ENCODE measurements at regions not wholly inside any gene's neighbourhood (a gene's known extent, or its start where the extent isn't known, plus 50 kb on each side); places are given as distances from the start of the nearest gene placed in this dataset.

- no peak overlapping the region for H3K4me3 Mint-ChIP-seq
- H3K27me3 Mint-ChIP-seq (ENCODE audit: low read depth, poor library complexity): no peaks in the 10 kb centered on the region
- no peaks in the 10 kb centered on the region for H3K36me3 Mint-ChIP-seq (ENCODE audit: low read depth)
- H3K9me3 Mint-ChIP-seq: peaks cover 24% of the 10 kb centered on the region
- no peak for DNase-seq
- H3K4me1 Mint-ChIP-seq: peaks cover 3% of the 10 kb centered on the region
- no peak overlapping the region for H3K27ac Mint-ChIP-seq
- no peak for TF ChIP-seq CTCF (IDR thresholded peaks at IDR 0.05)
Measured at GRCh38 chr11:90717522-90717921, 494.7 kb upstream of the CHORDC1 start.

GRCh38 chr11:90705661-90706060 is 482.8 kb upstream of the CHORDC1 start:
- H3K27me3 Mint-ChIP-seq (ENCODE audit: low read depth, poor library complexity): no peaks in the 10 kb centered on the region
- TF ChIP-seq CTCF (IDR thresholded peaks at IDR 0.05): no peak
- H3K27ac Mint-ChIP-seq: no peak overlapping the region
- H3K36me3 Mint-ChIP-seq (ENCODE audit: low read depth): no peaks in the 10 kb centered on the region
- H3K4me1 Mint-ChIP-seq: no peaks in the 10 kb centered on the region
- no peak overlapping the region for H3K4me3 Mint-ChIP-seq
- DNase-seq: no peak
- no peaks in the 10 kb centered on the region for H3K9me3 Mint-ChIP-seq

GRCh38 chr11:90704510-90704909 is 481.7 kb upstream of the CHORDC1 start:
- TF ChIP-seq CTCF (IDR thresholded peaks at IDR 0.05): no peak
- Mint-ChIP-seq H3K4me3 (no peak overlapping the region), H3K9me3 (no peaks in the 10 kb centered on the region), H3K27ac (no peak overlapping the region), H3K27me3 (ENCODE audit: low read depth, poor library complexity) (no peaks in the 10 kb centered on the region), H3K4me1 (no peaks in the 10 kb centered on the region), H3K36me3 (ENCODE audit: low read depth) (no peaks in the 10 kb centered on the region)
- no peak for DNase-seq

- no peaks in the 10 kb centered on the region for H3K9me3 Mint-ChIP-seq
- no peak overlapping the region for H3K4me3 Mint-ChIP-seq
- H3K36me3 Mint-ChIP-seq (ENCODE audit: low read depth): no peaks in the 10 kb centered on the region
- no peak for DNase-seq
- H3K27ac Mint-ChIP-seq: no peak overlapping the region
- H3K27me3 Mint-ChIP-seq (ENCODE audit: low read depth, poor library complexity): no peaks in the 10 kb centered on the region
- no peaks in the 10 kb centered on the region for H3K4me1 Mint-ChIP-seq
- TF ChIP-seq CTCF (IDR thresholded peaks at IDR 0.05): no peak
Measured at GRCh38 chr11:90701716-90702115, 478.9 kb upstream of the CHORDC1 start.

GRCh38 chr11:90700789-90701439 is 478.1 kb upstream of the CHORDC1 start:
- DNase-seq: no peak
- H3K4me3 Mint-ChIP-seq: no peak overlapping the region
- H3K27ac Mint-ChIP-seq: no peak overlapping the region
- H3K9me3 Mint-ChIP-seq: no peaks in the 10 kb centered on the region
- H3K4me1 Mint-ChIP-seq: no peaks in the 10 kb centered on the region
- TF ChIP-seq CTCF (IDR thresholded peaks at IDR 0.05): no peak
- H3K27me3 Mint-ChIP-seq (ENCODE audit: low read depth, poor library complexity): no peaks in the 10 kb centered on the region
- H3K36me3 Mint-ChIP-seq (ENCODE audit: low read depth): no peaks in the 10 kb centered on the region

- Mint-ChIP-seq H3K4me3 (no peak overlapping the region), H3K27me3 (ENCODE audit: low read depth, poor library complexity) (no peaks in the 10 kb centered on the region), H3K27ac (no peak overlapping the region), H3K36me3 (ENCODE audit: low read depth) (no peaks in the 10 kb centered on the region), H3K9me3 (peaks cover 1% of the 10 kb centered on the region), H3K4me1 (no peaks in the 10 kb centered on the region)
- TF ChIP-seq CTCF (IDR thresholded peaks at IDR 0.05): no peak
- no peak for DNase-seq
Measured at GRCh38 chr11:90699791-90700400, 477.0 kb upstream of the CHORDC1 start.

Measured in nephron progenitor cell (in vitro differentiated cells).